ENCODE measurements at regions not wholly inside any gene's neighbourhood (a gene's known extent, or its start where the extent isn't known, plus 50 kb on each side); places are given as distances from the start of the nearest gene placed in this dataset.

DNA sequence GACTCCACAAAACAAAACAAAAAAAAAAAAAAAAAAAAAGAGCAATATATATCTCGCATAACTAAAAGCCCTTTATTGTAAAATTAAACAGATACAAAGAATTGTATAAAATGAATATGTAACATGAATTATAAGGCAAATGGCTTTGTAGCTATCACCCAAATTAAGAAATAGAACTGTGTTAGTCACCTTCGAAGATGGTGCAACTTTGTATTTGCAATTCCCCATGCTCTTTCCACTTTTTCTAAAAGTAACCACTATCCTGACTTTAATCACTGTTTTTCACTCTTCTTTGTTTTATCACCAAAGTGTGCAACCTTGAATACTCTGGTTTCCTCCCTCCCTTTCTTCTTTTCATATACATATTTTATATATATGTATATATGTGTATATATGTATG, 57.1 kb upstream of the HTR2A start:
- TF ChIP-seq POLR2AphosphoS5 (IDR thresholded peaks at IDR 0.05; ENCODE audit: insufficient read depth in 1 of 2, low read depth in 1 of 2): no peak
- TF ChIP-seq, protein P1, sequence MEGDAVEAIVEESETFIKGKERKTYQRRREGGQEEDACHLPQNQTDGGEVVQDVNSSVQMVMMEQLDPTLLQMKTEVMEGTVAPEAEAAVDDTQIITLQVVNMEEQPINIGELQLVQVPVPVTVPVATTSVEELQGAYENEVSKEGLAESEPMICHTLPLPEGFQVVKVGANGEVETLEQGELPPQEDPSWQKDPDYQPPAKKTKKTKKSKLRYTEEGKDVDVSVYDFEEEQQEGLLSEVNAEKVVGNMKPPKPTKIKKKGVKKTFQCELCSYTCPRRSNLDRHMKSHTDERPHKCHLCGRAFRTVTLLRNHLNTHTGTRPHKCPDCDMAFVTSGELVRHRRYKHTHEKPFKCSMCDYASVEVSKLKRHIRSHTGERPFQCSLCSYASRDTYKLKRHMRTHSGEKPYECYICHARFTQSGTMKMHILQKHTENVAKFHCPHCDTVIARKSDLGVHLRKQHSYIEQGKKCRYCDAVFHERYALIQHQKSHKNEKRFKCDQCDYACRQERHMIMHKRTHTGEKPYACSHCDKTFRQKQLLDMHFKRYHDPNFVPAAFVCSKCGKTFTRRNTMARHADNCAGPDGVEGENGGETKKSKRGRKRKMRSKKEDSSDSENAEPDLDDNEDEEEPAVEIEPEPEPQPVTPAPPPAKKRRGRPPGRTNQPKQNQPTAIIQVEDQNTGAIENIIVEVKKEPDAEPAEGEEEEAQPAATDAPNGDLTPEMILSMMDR (IDR thresholded peaks at IDR 0.05): no peak
- TF ChIP-seq POLR2A (IDR thresholded peaks at IDR 0.05): no peak

Measured in vagina (tissue), 2 donors.